Esophagus muscularis mucosa (tissue), 4 donors: ENCODE measurements at regions not wholly inside any gene's neighbourhood (a gene's known extent, or its start where the extent isn't known, plus 50 kb on each side); places are given as distances from the start of the nearest gene placed in this dataset.

ENCODE experiments used
- DNase-seq: peaks from one replicate; pipeline ENCODE4 v3.0.0-alpha.2; 2017; ENCODE audit errors: extremely low spot score
- H3K27ac ChIP-seq, 4 donors: fragments of 200-600 bp; sonication (generic); replicated peaks in 1 of 4; 1 replicate in 3 of 4; 2 replicates in 1 of 4; pipeline ENCODE4 v1.5.1; 2016 to 2019; ENCODE audit warnings: mild to moderate bottlenecking in 1 of 4
- H3K27me3 ChIP-seq, 4 donors: fragments of 200-600 bp; sonication (generic); one replicate each; pipeline versions ENCODE4 v1.5.1 to v1.6.0; 2016 to 2019
- H3K36me3 ChIP-seq, 4 donors: fragments of 200-600 bp; sonication (generic); one replicate each; pipeline ENCODE4 v1.5.1; 2016 to 2019
- H3K4me1 ChIP-seq, 4 donors: fragments of 200-600 bp; sonication (generic); one replicate each; pipeline ENCODE4 v1.5.1; 2016 to 2019
- H3K4me3 ChIP-seq, 4 donors: fragments of 200-600 bp; sonication (generic); 1 replicate in 2 of 4; 2 replicates in 2 of 4; pipeline ENCODE4 v1.5.1; 2016 to 2019; ENCODE audit warnings: mild to moderate bottlenecking in 4 of 4, moderate library complexity in 1 of 4
- H3K9me3 ChIP-seq, 4 donors: fragments of 200-600 bp; sonication (generic); 1 replicate in 3 of 4; 2 replicates in 1 of 4; pipeline ENCODE4 v1.5.1; 2016 to 2019
- CTCF ChIP-seq, 3 experiments: fragments of 200-600 bp in 2 of 3; fragments of 450-650 bp in 1 of 3; sonication (generic) in 2 of 3; IDR thresholded peaks; one replicate each; pipeline ENCODE4 v1.5.1; 2017 to 2019; ENCODE audit warnings: antibody characterized with exemption in 3 of 3, mild to moderate bottlenecking in 2 of 3, moderate library complexity in 1 of 3
- EP300 ChIP-seq: sonication (generic); formaldehyde crosslinking; IDR thresholded peaks from one replicate; pipeline ENCODE4 v1.6.1; 2017; ENCODE audit warnings: antibody characterized with exemption
- POLR2A ChIP-seq: fragments of 450-650 bp; IDR thresholded peaks from one replicate; pipeline ENCODE4 v1.6.1; 2017; ENCODE audit warnings: antibody characterized with exemption, moderate library complexity, mild to moderate bottlenecking, low read depth
- POLR2AphosphoS5 ChIP-seq, 2 donors: sonication (generic); formaldehyde crosslinking; IDR thresholded peaks; one replicate each; pipeline ENCODE4 v1.6.1; 2017; ENCODE audit warnings: antibody characterized with exemption in 2 of 2
- WGBS: methylation state at CpG from one replicate; pipeline ENCODE4 v1.1.5; 2018; 5-methylcytosine and 5-hydroxymethylcytosine counted together
- intact Hi-C: fragments of 100-400 bp; cut with DNase I; formaldehyde crosslinking; loops from one replicate; pipeline ENCODE4 v1.15.1; 2023

GRCh38 chr1:115492880-115493279 is 148.9 kb upstream of the VANGL1 start:
- intact Hi-C loops = no loop called here
- H3K4me3 ChIP-seq = no peak overlapping the region
- 71% methylated on average over 1 of the region's 1 CpG for WGBS
- H3K36me3 ChIP-seq = no peaks in the 10 kb centered on the region
- H3K4me1 ChIP-seq = no peaks in the 10 kb centered on the region
- DNase-seq = peak; percentile 83
- peaks cover 0 to 3% (median 0%) of the 10 kb centered on the region in 4 donors for H3K9me3 ChIP-seq
- no peak for TF ChIP-seq POLR2AphosphoS5 (IDR thresholded peaks at IDR 0.05)
- no peak for TF ChIP-seq EP300
- TF ChIP-seq POLR2A = no peak
- TF ChIP-seq CTCF (IDR thresholded peaks at IDR 0.05) = no peak
- no peaks in the 10 kb centered on the region for H3K27me3 ChIP-seq
- H3K27ac ChIP-seq = no peak overlapping the region

DNA sequence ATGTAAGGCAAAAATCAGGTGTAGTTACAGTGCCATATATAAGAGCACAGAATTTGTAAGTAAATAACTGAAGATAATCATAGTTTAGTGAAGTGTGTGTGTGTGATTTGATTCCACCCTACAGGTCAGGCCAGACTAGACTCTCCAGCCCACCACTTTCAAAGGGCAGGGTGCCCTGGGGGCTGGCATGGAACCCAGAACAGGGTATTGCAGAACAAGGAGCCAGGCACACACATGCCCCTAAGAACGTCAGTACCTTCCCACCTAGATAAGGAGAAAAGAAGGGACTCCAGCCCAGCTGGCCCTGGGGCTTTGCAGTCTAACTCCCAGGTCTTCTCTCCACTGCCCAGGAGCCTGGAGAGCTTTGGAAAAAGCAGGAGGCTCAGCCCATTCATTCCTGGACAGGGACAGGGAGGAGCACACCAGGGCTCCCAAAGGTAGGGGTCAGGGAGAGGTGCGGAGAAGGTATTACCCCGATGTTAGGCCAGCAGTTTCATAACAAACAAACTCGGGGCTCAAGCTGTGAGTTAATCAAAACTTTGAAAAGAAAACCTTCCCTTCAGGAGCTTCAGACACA is 149.7 kb upstream of the VANGL1 start:
- no peak for TF ChIP-seq CTCF (IDR thresholded peaks at IDR 0.05)
- TF ChIP-seq POLR2A = no peak
- no peak for TF ChIP-seq POLR2AphosphoS5 (IDR thresholded peaks at IDR 0.05)
- no peak for TF ChIP-seq EP300
- 78% methylated on average over 4 of the region's 4 CpGs for WGBS
- Histone ChIP-seq H3K27ac (no peak overlapping the region), H3K4me1 (no peaks in the 10 kb centered on the region), H3K4me3 (no peak overlapping the region), H3K36me3 (no peaks in the 10 kb centered on the region), H3K9me3 (peaks cover 0 to 3% (median 0%) of the 10 kb centered on the region in 4 donors), H3K27me3 (no peaks in the 10 kb centered on the region)
- intact Hi-C loops = no loop called here
- DNase-seq = peak; percentile 86

DNA sequence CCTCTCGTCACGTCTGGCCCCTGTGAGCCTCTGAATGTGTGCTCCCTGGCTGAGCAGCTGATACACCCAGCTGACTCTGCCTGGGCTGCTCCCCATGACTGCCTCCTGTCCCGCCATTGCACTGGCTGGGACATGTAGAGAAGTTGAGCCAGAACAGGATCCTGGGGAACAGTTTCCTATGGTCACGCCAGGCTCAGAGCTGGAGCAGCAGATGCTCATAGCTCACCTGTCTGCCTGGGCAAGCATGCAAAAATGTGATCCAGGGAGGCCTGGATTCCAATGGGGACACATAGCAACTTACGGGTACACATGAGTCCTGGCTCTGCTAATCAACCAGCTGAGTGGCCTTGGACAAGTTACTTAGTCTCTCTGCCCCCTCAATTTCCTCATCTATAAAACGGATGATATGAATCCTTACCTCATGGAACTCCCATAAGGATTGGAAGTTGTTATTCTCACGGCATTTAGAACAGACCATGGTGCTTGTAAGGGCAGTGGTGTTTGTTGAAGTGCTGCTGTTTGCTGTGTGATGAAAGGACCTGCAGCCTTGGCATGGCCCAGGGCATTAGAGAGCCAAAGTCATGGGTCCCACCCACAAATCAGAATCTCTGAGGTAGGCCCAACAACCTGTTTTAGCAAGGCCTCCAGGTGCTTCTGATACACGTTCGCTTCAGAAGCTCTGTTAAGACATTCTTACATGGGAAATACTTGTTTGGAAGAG is 150.3 kb upstream of the VANGL1 start:
- Histone ChIP-seq H3K4me1 (no peaks in the 10 kb centered on the region), H3K27ac (no peak overlapping the region), H3K36me3 (no peaks in the 10 kb centered on the region), H3K4me3 (no peak overlapping the region), H3K27me3 (no peaks in the 10 kb centered on the region), H3K9me3 (peaks cover 0 to 3% (median 0%) of the 10 kb centered on the region in 4 donors)
- intact Hi-C loops = no loop called here
- TF ChIP-seq CTCF (IDR thresholded peaks at IDR 0.05) (no peak), POLR2AphosphoS5 (IDR thresholded peaks at IDR 0.05) (no peak), POLR2A (no peak), EP300 (no peak)
- peak; percentile 75 for DNase-seq
- 95% methylated on average over 8 of the region's 9 CpGs for WGBS

GRCh38 chr1:115479055-115479482 is 141.0 kb upstream of the NGF start:
- DNase-seq = no peak
- intact Hi-C loops = no loop called here
- no peak overlapping the region for H3K4me3 ChIP-seq
- peaks cover 0 to 29% (median 0%) of the 10 kb centered on the region in 4 donors for H3K27me3 ChIP-seq
- H3K27ac ChIP-seq = no peak overlapping the region
- no peaks in the 10 kb centered on the region for H3K4me1 ChIP-seq
- no peaks in the 10 kb centered on the region for H3K9me3 ChIP-seq
- WGBS = 53% methylated on average over 16 of the region's 22 CpGs
- TF ChIP-seq POLR2AphosphoS5 (IDR thresholded peaks at IDR 0.05) (no peak), POLR2A (no peak)
- no peaks in the 10 kb centered on the region for H3K36me3 ChIP-seq

GRCh38 chr1:115477071-115477470 is 139.0 kb upstream of the NGF start:
- intact Hi-C loops = no loop called here
- H3K4me3 ChIP-seq = no peak overlapping the region
- H3K9me3 ChIP-seq = no peaks in the 10 kb centered on the region
- no peak for DNase-seq
- H3K36me3 ChIP-seq = no peaks in the 10 kb centered on the region
- 92% methylated on average over 6 of the region's 7 CpGs for WGBS
- H3K27ac ChIP-seq = no peak overlapping the region
- H3K4me1 ChIP-seq = no peaks in the 10 kb centered on the region
- peaks cover 0 to 29% (median 0%) of the 10 kb centered on the region in 4 donors for H3K27me3 ChIP-seq
- TF ChIP-seq EP300 (no peak), POLR2AphosphoS5 (IDR thresholded peaks at IDR 0.05) (no peak), CTCF (IDR thresholded peaks at IDR 0.05) (no peak), POLR2A (no peak)
